K562 (cell line): ENCODE measurements at regions not wholly inside any gene's neighbourhood (a gene's known extent, or its start where the extent isn't known, plus 50 kb on each side); places are given as distances from the start of the nearest gene placed in this dataset.

Experiments used
- BRD4 ChIP-seq: fragments of 200-600 bp; sonication (generic); IDR thresholded peaks from 2 replicates; pipeline ENCODE4 v1.6.1; 2017; ENCODE audit warnings: inconsistent platforms
- CREM ChIP-seq: IDR thresholded peaks from 2 replicates; pipeline ENCODE4 v1.6.1; 2014; ENCODE audit warnings: antibody characterized with exemption, low read depth
- DLX4 ChIP-seq: fragments of 250-450 bp; sonication (Bioruptor Pico); IDR thresholded peaks from 2 replicates; pipeline ENCODE4 v1.6.1; 2021; ENCODE audit warnings: mild to moderate bottlenecking
- FOXA3 ChIP-seq, 2 experiments: fragments of 450-650 bp in 1 of 2; sonication (generic) in 1 of 2; formaldehyde crosslinking; IDR thresholded peaks in 1 of 2; conservative IDR thresholded peaks in 1 of 2; 2 replicates each; pipeline versions ENCODE4 v1.4.0 to v1.8.0; 2020 to 2022; ENCODE audit warnings: mild to moderate bottlenecking in 2 of 2, missing genetic modification reagents in 1 of 2
- FUS ChIP-seq: fragments of 200-400 bp; formaldehyde crosslinking; optimal IDR thresholded peaks from 2 replicates; pipeline ENCODE3; 2017; ENCODE audit warnings: low read depth, low read length
- MAFG ChIP-seq: fragments of 450-650 bp; conservative IDR thresholded peaks from 2 replicates; pipeline ENCODE4 v1.6.1; 2016; ENCODE audit warnings: missing genetic modification characterization, missing compliant biosample characterization
- MECOM ChIP-seq: fragments of 250-450 bp; sonication (Bioruptor Pico); IDR thresholded peaks from 2 replicates; pipeline ENCODE4 v1.8.0; 2022; ENCODE audit warnings: inconsistent platforms
- POLR2G ChIP-seq: fragments of 200-400 bp; formaldehyde crosslinking; IDR thresholded peaks from 2 replicates; pipeline ENCODE4 v1.6.1; 2017; ENCODE audit warnings: low read depth, mild to moderate bottlenecking, antibody characterized with exemption, low read length, moderate library complexity
- SAP30 ChIP-seq: fragments of 200-600 bp; sonication (generic); IDR thresholded peaks from 2 replicates; pipeline ENCODE4 v1.6.1; 2012; ENCODE audit warnings: borderline replicate concordance, low read depth, mild to moderate bottlenecking, moderate library complexity, low read length, control low read depth, inconsistent platforms; ENCODE audit not compliant: insufficient read depth, poor library complexity, severe bottlenecking
- SOX6 ChIP-seq: fragments of 450-650 bp; IDR thresholded peaks from 2 replicates; pipeline ENCODE4 v1.6.1; 2014; ENCODE audit warnings: mild to moderate bottlenecking
- SRSF7 ChIP-seq: fragments of 200-400 bp; formaldehyde crosslinking; optimal IDR thresholded peaks from 2 replicates; pipeline ENCODE3; 2017; ENCODE audit warnings: mild to moderate bottlenecking, low read depth, low read length
- TFE3 ChIP-seq: fragments of 450-650 bp; formaldehyde crosslinking; IDR thresholded peaks from 2 replicates; pipeline ENCODE4 v1.4.0; 2020; ENCODE audit warnings: mild to moderate bottlenecking, mixed read lengths
- ZNF282 ChIP-seq: sonication (generic); formaldehyde crosslinking; IDR thresholded peaks from 2 replicates; pipeline ENCODE4 v1.8.1; 2023; ENCODE audit warnings: missing genetic modification reagents
- ZNF395 ChIP-seq: fragments of 200-800 bp; sonication (Bioruptor generic); IDR thresholded peaks from 2 replicates; pipeline ENCODE4 v1.6.1; 2017; ENCODE audit warnings: missing genetic modification characterization, missing compliant biosample characterization
- ZNF431 ChIP-seq: sonication (generic); formaldehyde crosslinking; IDR thresholded peaks from 2 replicates; pipeline ENCODE4 v1.8.0; 2022; ENCODE audit warnings: mild to moderate bottlenecking, missing genetic modification reagents
- ZNF583 ChIP-seq: fragments of 250-450 bp; sonication (Bioruptor Pico); IDR thresholded peaks from 2 replicates; pipeline ENCODE4 v1.4.0; 2020
- ZNF609 ChIP-seq: sonication (generic); formaldehyde crosslinking; IDR thresholded peaks from 2 replicates; pipeline ENCODE4 v1.8.1; 2023; ENCODE audit warnings: missing genetic modification reagents, mild to moderate bottlenecking, borderline replicate concordance
- ZNF764 ChIP-seq: fragments of 250-450 bp; sonication (Bioruptor Pico); IDR thresholded peaks from 2 replicates; pipeline ENCODE4 v1.4.0; 2020; ENCODE audit warnings: low read depth, mild to moderate bottlenecking, moderate library complexity

GRCh38 chr3:155026999-155027591 lies 53.0 kb upstream of the MME start (continued):
- TF ChIP-seq TFE3 (CRISPR knock-in tag): no peak
- TF ChIP-seq SRSF7: no peak
- no peak for TF ChIP-seq FOXA3 (CRISPR knock-in tag; conservative IDR thresholded peaks at IDR 0.05 in 1 of 2, IDR thresholded peaks at IDR 0.05 in 1 of 2)
- no peak for TF ChIP-seq SAP30
- peak; percentile 61; the same call in 1 of the 2 replicates for TF ChIP-seq ZNF395
- TF ChIP-seq CREM: peak; percentile 80
- TF ChIP-seq DLX4: no peak
- TF ChIP-seq ZNF609 (CRISPR knock-in tag): no peak
- peak; percentile 15; the same call in 1 of the 2 replicates for TF ChIP-seq MECOM (CRISPR knock-in tag)
- no peak for TF ChIP-seq POLR2G
- TF ChIP-seq ZNF583 (CRISPR knock-in tag): no peak
- peak; percentile 64; the same call in 1 of the 2 replicates for TF ChIP-seq BRD4
- TF ChIP-seq SOX6: 0 out of 2 replicates have a peak, but pooled peaks have one; percentile 29
- TF ChIP-seq MAFG: no peak
- TF ChIP-seq ZNF431 (CRISPR knock-in tag): no peak
- no peak for TF ChIP-seq ZNF764 (CRISPR knock-in tag)
- no peak for TF ChIP-seq FUS
- TF ChIP-seq ZNF282: no peak
